Nephron progenitor cell (in vitro differentiated cells): ENCODE measurements at regions not wholly inside any gene's neighbourhood (a gene's known extent, or its start where the extent isn't known, plus 50 kb on each side); places are given as distances from the start of the nearest gene placed in this dataset.
"Not testable (repeated sequence)": the region's sequence is repeated elsewhere in the genome, so short reads cannot be mapped to it uniquely, and the experiment has no call there.

Experiments
- DNase-seq: peaks from one replicate; pipeline ENCODE4 v3.0.0; 2021
- H3K27ac Mint-ChIP-seq: 2 replicates; pipeline ENCODE4 v1.8.0; 2021; ENCODE audit warnings: mild to moderate bottlenecking, moderate library complexity, mixed read lengths
- H3K27me3 Mint-ChIP-seq: 2 replicates; pipeline ENCODE4 v1.8.0; 2021; ENCODE audit warnings: mild to moderate bottlenecking, low read depth, mixed read lengths; ENCODE audit not compliant: poor library complexity
- H3K36me3 Mint-ChIP-seq: 2 replicates; pipeline ENCODE4 v1.8.0; 2021; ENCODE audit warnings: low read depth, mixed read lengths
- H3K4me1 Mint-ChIP-seq: 2 replicates; pipeline ENCODE4 v1.8.0; 2021; ENCODE audit warnings: mixed read lengths
- H3K4me3 Mint-ChIP-seq: 2 replicates; pipeline ENCODE4 v1.8.0; 2021; ENCODE audit warnings: mild to moderate bottlenecking, moderate library complexity, mixed read lengths
- H3K9me3 Mint-ChIP-seq: 2 replicates; pipeline ENCODE4 v1.8.0; 2021; ENCODE audit warnings: mild to moderate bottlenecking, moderate library complexity, mixed read lengths
- TF ChIP-seq, protein P1 (sequence below): fragments of 200-600 bp; sonication (generic); IDR thresholded peaks from 2 replicates; pipeline ENCODE4 v1.5.0; 2021; ENCODE audit warnings: antibody characterized with exemption

DNA sequence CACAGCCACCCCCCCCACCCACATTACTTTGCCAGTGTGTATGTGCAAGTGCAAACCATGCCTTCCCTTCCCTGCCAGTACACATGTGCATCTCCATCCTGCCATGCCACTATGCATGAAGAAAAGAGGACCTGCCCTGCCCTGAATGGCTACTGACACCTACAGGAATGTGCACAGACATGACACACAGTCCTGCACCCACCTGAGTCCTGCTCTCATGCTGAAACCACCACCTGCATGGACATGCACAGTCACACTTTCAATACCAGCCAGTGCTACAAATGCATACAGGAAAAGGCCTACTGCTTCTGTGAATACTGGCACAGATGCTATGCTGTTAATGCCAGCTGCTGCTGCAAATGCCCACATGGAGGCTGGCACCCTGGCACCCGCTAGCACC lies 334.4 kb upstream of the DLGAP1 start:
- DNase-seq = no peak
- H3K4me1 Mint-ChIP-seq = no peaks in the 10 kb centered on the region
- TF ChIP-seq, protein P1, sequence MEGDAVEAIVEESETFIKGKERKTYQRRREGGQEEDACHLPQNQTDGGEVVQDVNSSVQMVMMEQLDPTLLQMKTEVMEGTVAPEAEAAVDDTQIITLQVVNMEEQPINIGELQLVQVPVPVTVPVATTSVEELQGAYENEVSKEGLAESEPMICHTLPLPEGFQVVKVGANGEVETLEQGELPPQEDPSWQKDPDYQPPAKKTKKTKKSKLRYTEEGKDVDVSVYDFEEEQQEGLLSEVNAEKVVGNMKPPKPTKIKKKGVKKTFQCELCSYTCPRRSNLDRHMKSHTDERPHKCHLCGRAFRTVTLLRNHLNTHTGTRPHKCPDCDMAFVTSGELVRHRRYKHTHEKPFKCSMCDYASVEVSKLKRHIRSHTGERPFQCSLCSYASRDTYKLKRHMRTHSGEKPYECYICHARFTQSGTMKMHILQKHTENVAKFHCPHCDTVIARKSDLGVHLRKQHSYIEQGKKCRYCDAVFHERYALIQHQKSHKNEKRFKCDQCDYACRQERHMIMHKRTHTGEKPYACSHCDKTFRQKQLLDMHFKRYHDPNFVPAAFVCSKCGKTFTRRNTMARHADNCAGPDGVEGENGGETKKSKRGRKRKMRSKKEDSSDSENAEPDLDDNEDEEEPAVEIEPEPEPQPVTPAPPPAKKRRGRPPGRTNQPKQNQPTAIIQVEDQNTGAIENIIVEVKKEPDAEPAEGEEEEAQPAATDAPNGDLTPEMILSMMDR = no peak
- no peak overlapping the region for H3K27ac Mint-ChIP-seq
- peaks cover 5% of the 10 kb centered on the region for H3K9me3 Mint-ChIP-seq
- H3K36me3 Mint-ChIP-seq = no peaks in the 10 kb centered on the region
- H3K27me3 Mint-ChIP-seq = peaks cover 14% of the 10 kb centered on the region
- no peak overlapping the region for H3K4me3 Mint-ChIP-seq

DNA sequence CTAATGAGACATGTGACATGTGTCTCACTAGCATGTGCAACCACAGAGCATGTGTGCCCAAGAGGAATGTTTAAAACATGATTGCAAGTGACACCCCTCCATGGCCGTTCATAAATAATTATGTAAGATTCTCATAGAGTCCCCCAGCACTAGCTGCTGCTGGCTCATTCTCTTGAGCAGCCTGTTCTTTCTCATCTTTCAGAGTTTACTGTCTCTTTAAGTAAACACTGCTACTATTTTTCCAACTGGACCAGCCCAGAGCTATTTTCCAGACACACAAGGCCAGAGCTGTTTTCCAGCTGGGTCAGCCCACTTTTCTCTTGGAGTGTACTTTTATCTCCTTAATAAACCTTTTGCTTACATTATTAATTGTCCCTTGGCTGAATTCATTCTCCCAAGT lies 326.8 kb upstream of the DLGAP1 start:
- TF ChIP-seq, protein P1 = no peak
- no peaks in the 10 kb centered on the region for H3K36me3 Mint-ChIP-seq

DNA sequence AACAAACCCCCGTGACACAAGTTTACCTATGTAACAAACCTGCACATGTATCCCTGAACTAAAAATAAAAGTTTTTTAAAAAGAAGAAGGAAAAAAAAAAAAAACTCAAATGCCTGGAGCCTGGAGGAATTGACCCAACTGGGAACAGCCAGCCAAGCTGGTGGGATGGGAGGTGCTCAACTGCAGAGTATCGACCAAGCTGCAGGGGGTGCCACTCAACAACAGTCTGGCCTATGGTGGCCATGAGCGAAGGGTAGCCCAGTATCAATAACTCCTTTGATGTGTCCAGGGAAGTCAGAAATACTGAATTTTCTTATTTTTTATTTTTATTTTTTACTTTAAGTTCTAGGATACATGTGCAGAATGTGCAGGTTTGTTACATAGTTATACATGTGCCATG lies 310.3 kb upstream of the DLGAP1 start:
- no peak overlapping the region for H3K4me3 Mint-ChIP-seq

More for the DNA sequence above, 326.8 kb upstream of the DLGAP1 start:
- H3K27me3 Mint-ChIP-seq = peaks cover 9% of the 10 kb centered on the region
- peaks cover 14% of the 10 kb centered on the region for H3K9me3 Mint-ChIP-seq
- H3K4me1 Mint-ChIP-seq = no peaks in the 10 kb centered on the region
- DNase-seq = no peak
- H3K4me3 Mint-ChIP-seq = no peak overlapping the region
- no peak overlapping the region for H3K27ac Mint-ChIP-seq

GRCh38 chr18:4762330-4762729 lies 307.2 kb upstream of the DLGAP1 start:
- H3K27me3 Mint-ChIP-seq = peaks cover 7% of the 10 kb centered on the region
- no peak overlapping the region for H3K4me3 Mint-ChIP-seq
- no peak overlapping the region for H3K27ac Mint-ChIP-seq
- H3K36me3 Mint-ChIP-seq = no peaks in the 10 kb centered on the region
- H3K9me3 Mint-ChIP-seq = peaks cover 4% of the 10 kb centered on the region
- DNase-seq = no peak
- TF ChIP-seq, protein P1 = no peak
- no peaks in the 10 kb centered on the region for H3K4me1 Mint-ChIP-seq

More for the DNA sequence above, 310.3 kb upstream of the DLGAP1 start:
- H3K27me3 Mint-ChIP-seq = peaks cover 3% of the 10 kb centered on the region
- no peak for DNase-seq
- H3K9me3 Mint-ChIP-seq = peaks cover 4% of the 10 kb centered on the region
- H3K4me1 Mint-ChIP-seq = no peaks in the 10 kb centered on the region
- H3K36me3 Mint-ChIP-seq = no peaks in the 10 kb centered on the region
- no peak overlapping the region for H3K27ac Mint-ChIP-seq
- TF ChIP-seq, protein P1 = no peak

DNA sequence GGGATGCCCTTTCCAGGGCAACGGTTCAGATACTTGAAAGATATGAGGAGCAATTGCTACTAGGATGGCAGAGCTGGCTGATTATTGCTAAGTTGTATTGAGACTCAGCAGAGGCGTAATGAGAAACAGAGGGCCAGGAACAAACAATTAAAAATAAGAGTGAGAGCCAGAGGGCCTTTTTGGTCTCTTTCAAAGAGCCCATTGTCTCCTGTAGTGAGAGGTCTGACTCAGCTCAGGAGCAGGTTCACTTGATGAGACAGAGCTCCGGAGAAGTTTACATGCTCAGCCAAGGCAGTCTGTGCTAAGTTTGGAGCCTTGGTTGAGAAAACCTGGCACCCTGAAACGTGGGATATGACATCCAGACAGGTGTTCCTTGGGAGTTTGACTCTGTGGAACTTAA lies 303.9 kb upstream of the DLGAP1 start:
- Mint-ChIP-seq H3K36me3 (peaks cover 4% of the 10 kb centered on the region), H3K4me1 (no peaks in the 10 kb centered on the region), H3K4me3 (no peak overlapping the region), H3K9me3 (peaks cover 5% of the 10 kb centered on the region), H3K27me3 (peaks cover 7% of the 10 kb centered on the region), H3K27ac (no peak overlapping the region)
- no peak for DNase-seq
- TF ChIP-seq, protein P1 = no peak

DNA sequence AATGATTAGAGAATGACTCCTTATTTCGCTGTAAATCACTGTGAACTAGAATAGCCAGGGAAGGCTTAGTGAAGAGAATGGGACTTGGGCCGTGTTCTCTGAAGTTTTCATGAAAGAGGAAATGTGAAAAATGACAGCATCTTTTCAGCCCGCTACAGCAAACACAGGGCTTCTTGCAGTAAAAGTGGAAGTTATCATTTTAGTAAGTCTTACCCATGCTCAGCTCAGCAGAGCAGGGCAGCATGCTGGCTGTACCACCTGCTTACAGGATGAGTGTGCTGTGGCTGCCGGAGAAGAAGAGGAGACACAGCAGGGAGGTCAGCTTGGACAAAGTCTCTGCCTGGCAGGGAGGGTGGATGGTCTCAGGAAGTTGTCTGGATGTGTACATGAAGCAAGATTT lies 300.7 kb upstream of the DLGAP1 start:
- peaks cover 4% of the 10 kb centered on the region for H3K36me3 Mint-ChIP-seq
- TF ChIP-seq, protein P1 = no peak
- peaks cover 7% of the 10 kb centered on the region for H3K27me3 Mint-ChIP-seq
- no peak overlapping the region for H3K27ac Mint-ChIP-seq
- no peak for DNase-seq
- peaks cover 11% of the 10 kb centered on the region for H3K9me3 Mint-ChIP-seq
- H3K4me3 Mint-ChIP-seq = no peak overlapping the region
- H3K4me1 Mint-ChIP-seq = no peaks in the 10 kb centered on the region

DNA sequence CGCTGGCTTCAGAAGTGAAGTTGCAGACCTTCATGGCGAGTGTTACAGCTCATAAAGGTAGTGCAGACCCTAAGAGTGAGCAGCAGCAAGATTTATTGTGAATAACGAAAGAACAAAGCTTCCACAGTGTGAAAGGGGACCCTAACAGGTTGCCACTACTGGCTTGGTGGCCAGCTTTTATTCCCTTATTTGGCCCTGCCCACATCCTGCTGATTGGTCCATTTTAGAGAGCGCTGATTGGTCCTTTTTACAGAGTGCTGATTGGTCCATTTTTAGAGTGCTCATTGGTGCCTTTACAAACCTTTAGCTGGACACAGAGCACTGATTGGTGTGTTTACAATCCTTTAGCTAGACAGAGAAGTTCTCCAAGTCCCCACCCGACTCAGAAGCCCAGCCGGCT lies 298.0 kb upstream of the DLGAP1 start:
- H3K4me3 Mint-ChIP-seq, H3K27me3 Mint-ChIP-seq, H3K36me3 Mint-ChIP-seq, H3K27ac Mint-ChIP-seq, DNase-seq: not testable (repeated sequence)
- Mint-ChIP-seq H3K9me3 (peaks cover 11% of the 10 kb centered on the region), H3K4me1 (peaks cover 19% of the 10 kb centered on the region)
